Body of pancreas (tissue), 4 donors: ENCODE measurements at regions not wholly inside any gene's neighbourhood (a gene's known extent, or its start where the extent isn't known, plus 50 kb on each side); places are given as distances from the start of the nearest gene placed in this dataset.

Source experiments
- ATAC-seq: fragments of 150-250 bp; one replicate; pipeline ENCODE4 v1.9.1; 2016
- DNase-seq, 4 donors: peaks; one replicate each; pipeline ENCODE4 v3.0.0-alpha.2; 2019
- H3K27ac ChIP-seq, 4 donors: fragments of 200-600 bp; sonication (generic); 1 replicate in 3 of 4; 2 replicates in 1 of 4; pipeline versions ENCODE4 v1.5.1 to v1.6.1; 2016 to 2019; ENCODE audit warnings: mild to moderate bottlenecking in 1 of 4, mixed read lengths in 1 of 4, moderate library complexity in 1 of 4
- H3K27me3 ChIP-seq, 2 donors: fragments of 200-600 bp; sonication (generic); one replicate each; pipeline ENCODE4 v1.6.0; 2016; ENCODE audit warnings: mild to moderate bottlenecking in 1 of 2
- H3K36me3 ChIP-seq, 2 donors: fragments of 200-600 bp; sonication (generic); replicated peaks in 1 of 2; 2 replicates each; pipeline ENCODE4 v1.5.1; 2016; ENCODE audit warnings: low read depth in 2 of 2; ENCODE audit not compliant: insufficient read depth in 1 of 2
- H3K4me1 ChIP-seq: fragments of 200-600 bp; sonication (generic); one replicate; pipeline ENCODE4 v1.6.0; 2016
- H3K4me3 ChIP-seq, 2 donors: fragments of 200-600 bp; sonication (generic); 1 replicate in 1 of 2; 2 replicates in 1 of 2; pipeline ENCODE4 v1.5.1; 2016 to 2019
- H3K9me3 ChIP-seq, 3 donors: fragments of 200-600 bp; sonication (generic); 1 replicate in 2 of 3; 2 replicates in 1 of 3; pipeline ENCODE4 v1.5.1; 2016
- POLR2A ChIP-seq, 3 donors: fragments of 450-650 bp; IDR thresholded peaks; one replicate each; pipeline ENCODE4 v1.6.1; 2016; ENCODE audit warnings: antibody characterized with exemption in 3 of 3, mild to moderate bottlenecking in 2 of 3
- WGBS, 2 donors: methylation state at CpG; one replicate each; pipeline ENCODE4 v1.1.5; 2017; 5-methylcytosine and 5-hydroxymethylcytosine counted together
- intact Hi-C: fragments of 100-400 bp; cut with DNase I; formaldehyde crosslinking; loops from one replicate; pipeline ENCODE4 v1.15.1; 2023
- TF ChIP-seq, protein P1 (sequence below), 7 experiments: fragments of 450-650 bp in 4 of 7; fragments of 200-600 bp in 3 of 7; sonication (generic) in 3 of 7; IDR thresholded peaks; one replicate each; pipeline ENCODE4 v1.5.1; 2016 to 2019; ENCODE audit warnings: antibody characterized with exemption in 7 of 7

DNA sequence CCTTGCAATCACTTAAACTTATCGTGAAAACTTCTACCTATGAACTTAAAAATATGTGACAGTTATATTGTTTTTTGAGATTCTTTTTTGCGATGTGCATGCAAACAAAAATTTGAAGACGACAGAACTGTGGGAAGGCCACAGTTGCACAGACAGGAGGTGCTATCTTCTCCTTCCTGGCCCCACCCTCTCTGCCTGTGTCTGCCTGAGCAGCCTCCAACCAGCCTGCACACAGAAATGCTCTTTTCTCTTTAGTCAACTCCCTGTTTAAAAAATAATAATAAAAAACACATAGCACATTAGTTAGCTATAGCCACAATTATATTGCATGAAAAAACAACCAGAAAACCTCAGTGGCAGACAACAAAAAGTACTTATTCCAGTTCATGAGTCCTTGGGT is 212.2 kb downstream of the ZNF621 start:
- H3K4me1 ChIP-seq: no peaks in the 10 kb centered on the region
- no peak for ATAC-seq
- 62 to 67% methylated on average over 3 of the region's 3 CpGs for WGBS, 2 donors
- H3K27me3 ChIP-seq: no peaks in the 10 kb centered on the region
- no peak for DNase-seq
- no peak overlapping the region for H3K27ac ChIP-seq
- no peak overlapping the region for H3K4me3 ChIP-seq
- intact Hi-C loops: no loop called here
- H3K9me3 ChIP-seq: no peaks in the 10 kb centered on the region
- no peaks in the 10 kb centered on the region for H3K36me3 ChIP-seq
- TF ChIP-seq, protein P1, sequence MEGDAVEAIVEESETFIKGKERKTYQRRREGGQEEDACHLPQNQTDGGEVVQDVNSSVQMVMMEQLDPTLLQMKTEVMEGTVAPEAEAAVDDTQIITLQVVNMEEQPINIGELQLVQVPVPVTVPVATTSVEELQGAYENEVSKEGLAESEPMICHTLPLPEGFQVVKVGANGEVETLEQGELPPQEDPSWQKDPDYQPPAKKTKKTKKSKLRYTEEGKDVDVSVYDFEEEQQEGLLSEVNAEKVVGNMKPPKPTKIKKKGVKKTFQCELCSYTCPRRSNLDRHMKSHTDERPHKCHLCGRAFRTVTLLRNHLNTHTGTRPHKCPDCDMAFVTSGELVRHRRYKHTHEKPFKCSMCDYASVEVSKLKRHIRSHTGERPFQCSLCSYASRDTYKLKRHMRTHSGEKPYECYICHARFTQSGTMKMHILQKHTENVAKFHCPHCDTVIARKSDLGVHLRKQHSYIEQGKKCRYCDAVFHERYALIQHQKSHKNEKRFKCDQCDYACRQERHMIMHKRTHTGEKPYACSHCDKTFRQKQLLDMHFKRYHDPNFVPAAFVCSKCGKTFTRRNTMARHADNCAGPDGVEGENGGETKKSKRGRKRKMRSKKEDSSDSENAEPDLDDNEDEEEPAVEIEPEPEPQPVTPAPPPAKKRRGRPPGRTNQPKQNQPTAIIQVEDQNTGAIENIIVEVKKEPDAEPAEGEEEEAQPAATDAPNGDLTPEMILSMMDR (IDR thresholded peaks at IDR 0.05): no peak
- no peak for TF ChIP-seq POLR2A (IDR thresholded peaks at IDR 0.05)

DNA sequence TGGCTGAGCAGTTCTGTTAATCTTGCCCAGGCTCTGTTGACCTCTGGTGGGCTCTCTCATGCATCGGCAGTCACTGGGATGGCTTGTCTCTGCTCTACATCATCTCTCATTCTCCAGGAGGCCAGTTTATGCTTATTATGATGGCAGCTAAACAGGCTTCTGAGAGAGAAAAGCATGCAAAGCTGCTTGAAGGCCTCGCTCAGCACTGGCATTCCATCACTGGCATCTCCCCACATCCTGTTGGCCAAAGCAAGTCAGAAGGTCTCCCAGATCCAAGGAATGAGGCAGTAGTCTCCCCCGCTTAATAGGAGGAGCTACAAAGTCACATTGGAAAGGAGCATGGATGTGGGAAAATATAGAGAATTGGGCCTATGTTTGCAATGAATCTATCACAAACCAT is 212.6 kb downstream of the ZNF621 start:
- no peak for DNase-seq
- Histone ChIP-seq H3K9me3 (no peaks in the 10 kb centered on the region), H3K27ac (no peak overlapping the region), H3K27me3 (no peaks in the 10 kb centered on the region), H3K4me3 (no peak overlapping the region), H3K4me1 (no peaks in the 10 kb centered on the region), H3K36me3 (no peaks in the 10 kb centered on the region)
- intact Hi-C loops: no loop called here
- 77 to 84% methylated on average over 3 of the region's 3 CpGs for WGBS, 2 donors
- no peak for TF ChIP-seq POLR2A (IDR thresholded peaks at IDR 0.05)
- TF ChIP-seq, protein P1 (IDR thresholded peaks at IDR 0.05): no peak
- no peak for ATAC-seq

DNA sequence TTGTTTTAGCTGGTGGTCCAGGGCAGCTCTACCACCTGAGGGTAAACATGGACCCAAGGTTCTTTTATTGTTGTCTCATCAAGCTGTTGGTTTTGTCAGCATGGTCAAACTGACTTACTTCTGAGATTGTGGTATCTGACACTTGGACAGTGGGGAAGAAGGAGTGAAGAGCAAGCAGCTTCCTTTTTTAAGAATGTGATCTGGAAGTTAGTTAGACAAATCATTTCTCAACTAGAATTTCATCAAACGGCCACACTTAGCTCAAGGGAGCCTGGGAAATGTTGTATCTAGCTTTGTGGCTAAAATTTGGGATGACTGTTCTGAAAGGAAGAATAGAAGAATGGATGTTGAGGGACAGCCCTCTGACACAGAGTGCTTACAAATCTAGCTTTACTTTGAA is 215.2 kb downstream of the ZNF621 start:
- Histone ChIP-seq H3K4me3 (no peak overlapping the region), H3K27ac (no peak overlapping the region), H3K9me3 (no peaks in the 10 kb centered on the region), H3K36me3 (no peaks in the 10 kb centered on the region), H3K4me1 (no peaks in the 10 kb centered on the region), H3K27me3 (no peaks in the 10 kb centered on the region)
- ATAC-seq (no peak), DNase-seq (no peak)
- intact Hi-C loops: no loop called here
- WGBS, 2 donors: 29 to 31% methylated on average over 1 of the region's 1 CpG
- TF ChIP-seq, protein P1 (IDR thresholded peaks at IDR 0.05): no peak
- no peak for TF ChIP-seq POLR2A (IDR thresholded peaks at IDR 0.05)

DNA sequence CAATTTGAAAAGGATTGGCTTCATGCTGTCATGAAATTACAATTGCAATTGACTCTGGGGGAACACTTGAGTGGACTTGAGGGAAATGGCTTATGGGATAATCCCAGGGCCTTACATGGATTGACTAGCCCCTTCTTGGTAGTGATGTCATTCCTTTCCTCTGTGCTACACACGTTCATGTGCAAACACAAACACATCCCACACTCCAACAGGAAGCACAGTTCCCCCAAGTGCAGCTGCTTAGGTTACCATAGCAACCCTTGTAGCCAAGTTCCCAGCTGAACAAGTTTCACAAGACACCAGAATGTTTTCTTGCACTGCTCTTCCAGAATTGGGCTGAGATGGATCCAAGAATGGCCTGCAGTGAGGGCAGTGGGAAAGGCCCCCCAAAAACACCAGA is 217.0 kb downstream of the ZNF621 start:
- ATAC-seq: peak; percentile 35
- no peak overlapping the region for H3K27ac ChIP-seq
- WGBS, 2 donors: 0% methylated on average over 1 of the region's 1 CpG
- no peak overlapping the region for H3K4me3 ChIP-seq
- TF ChIP-seq POLR2A (IDR thresholded peaks at IDR 0.05): no peak
- TF ChIP-seq, protein P1 (IDR thresholded peaks at IDR 0.05): no peak
- H3K9me3 ChIP-seq: no peaks in the 10 kb centered on the region
- no peaks in the 10 kb centered on the region for H3K27me3 ChIP-seq
- intact Hi-C loops: no loop called here
- DNase-seq: peak in 2 of 4 donors; percentile 7 to 33
- H3K36me3 ChIP-seq: no peaks in the 10 kb centered on the region
- no peaks in the 10 kb centered on the region for H3K4me1 ChIP-seq

DNA sequence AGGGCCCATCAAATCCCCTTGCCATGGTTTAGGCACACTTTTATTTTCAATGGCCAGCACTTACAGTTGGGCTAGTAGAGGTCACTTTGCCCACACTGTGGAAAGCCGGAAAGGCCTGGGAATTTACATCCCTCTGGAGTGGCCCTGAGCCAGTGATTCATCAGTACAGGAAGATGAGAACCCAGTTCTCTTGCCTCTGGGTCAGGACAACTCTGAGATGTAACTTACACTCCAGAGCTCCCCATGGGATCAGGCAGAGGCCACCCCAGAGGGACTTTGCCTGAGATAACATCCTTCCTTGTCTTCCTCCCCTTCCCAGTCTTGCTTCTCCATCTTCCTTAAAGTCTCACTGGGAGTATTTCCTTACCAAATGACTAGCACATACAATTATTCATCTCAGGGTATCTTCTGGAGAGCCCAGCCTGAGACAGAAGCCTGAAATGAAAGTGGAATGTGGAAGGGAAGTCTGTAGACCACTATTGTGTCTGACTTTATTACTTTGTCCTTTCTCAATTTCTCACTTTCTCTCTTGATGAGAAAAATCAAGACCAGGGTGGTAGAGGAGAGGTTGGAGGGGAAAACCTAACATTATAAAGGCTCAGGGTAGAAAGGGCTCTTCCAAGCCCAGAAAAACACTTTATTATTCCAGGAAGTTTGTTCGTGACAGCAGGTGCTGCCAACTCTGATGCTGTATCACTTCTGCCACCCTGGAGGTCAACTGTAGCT is 220.8 kb downstream of the ZNF621 start:
- no peak for DNase-seq
- Histone ChIP-seq H3K36me3 (no peaks in the 10 kb centered on the region), H3K27ac (no peak overlapping the region), H3K27me3 (no peaks in the 10 kb centered on the region), H3K4me1 (no peaks in the 10 kb centered on the region), H3K4me3 (no peak overlapping the region), H3K9me3 (no peaks in the 10 kb centered on the region)
- 58 to 78% methylated on average over 2 of the region's 2 CpGs for whole genome bisulfite sequencing, 2 donors
- ATAC-seq: no peak
- intact Hi-C loops: no loop called here
- TF ChIP-seq, protein P1 (IDR thresholded peaks at IDR 0.05): no peak
- no peak for TF ChIP-seq POLR2A (IDR thresholded peaks at IDR 0.05)
